GM10266 (cell line): ENCODE measurements at regions not wholly inside any gene's neighbourhood (a gene's known extent, or its start where the extent isn't known, plus 50 kb on each side); places are given as distances from the start of the nearest gene placed in this dataset.

Experiments used
- DNase-seq: peaks from one replicate; pipeline ENCODE4 v3.0.0; 2012; ENCODE audit errors: extremely low spot score
- TF ChIP-seq, protein P1 (sequence below): IDR thresholded peaks from 2 replicates; pipeline ENCODE4 v1.5.1; 2012; ENCODE audit warnings: mild to moderate bottlenecking, low read depth; ENCODE audit not compliant: control insufficient read depth, insufficient read depth; ENCODE audit errors: missing control alignments

DNA sequence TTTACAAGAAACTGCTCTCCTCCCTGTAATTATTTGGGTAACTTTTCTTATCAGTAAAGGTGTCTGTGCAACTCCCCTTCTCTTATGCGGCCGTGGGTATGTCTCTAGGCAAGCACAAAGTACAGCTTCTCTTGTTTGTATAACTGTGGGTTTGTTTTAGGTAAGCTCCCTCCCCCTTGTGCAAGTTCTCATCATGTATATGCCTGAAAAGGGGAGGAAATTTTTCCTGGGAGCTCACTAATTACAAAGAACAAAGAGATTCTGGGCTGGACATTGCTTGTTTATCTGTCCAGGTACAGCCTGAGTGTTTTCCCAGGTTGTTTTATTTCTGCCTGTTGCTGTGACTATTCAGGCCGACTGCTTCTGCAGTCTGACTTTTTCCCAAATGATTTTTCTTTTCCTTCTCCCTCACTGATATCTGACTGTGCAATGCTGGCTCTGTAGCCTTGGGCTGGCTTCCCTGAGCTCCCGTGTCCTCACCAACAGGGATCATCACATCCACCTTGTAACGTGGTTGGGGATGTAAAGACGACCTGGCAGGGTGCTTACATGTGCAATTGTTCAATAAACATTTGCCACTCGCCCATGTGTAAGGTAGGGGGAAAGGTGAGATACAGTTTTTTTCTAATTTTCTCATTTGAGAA, 916.5 kb downstream of the AACS start:
- no peak for DNase-seq
- TF ChIP-seq, protein P1, sequence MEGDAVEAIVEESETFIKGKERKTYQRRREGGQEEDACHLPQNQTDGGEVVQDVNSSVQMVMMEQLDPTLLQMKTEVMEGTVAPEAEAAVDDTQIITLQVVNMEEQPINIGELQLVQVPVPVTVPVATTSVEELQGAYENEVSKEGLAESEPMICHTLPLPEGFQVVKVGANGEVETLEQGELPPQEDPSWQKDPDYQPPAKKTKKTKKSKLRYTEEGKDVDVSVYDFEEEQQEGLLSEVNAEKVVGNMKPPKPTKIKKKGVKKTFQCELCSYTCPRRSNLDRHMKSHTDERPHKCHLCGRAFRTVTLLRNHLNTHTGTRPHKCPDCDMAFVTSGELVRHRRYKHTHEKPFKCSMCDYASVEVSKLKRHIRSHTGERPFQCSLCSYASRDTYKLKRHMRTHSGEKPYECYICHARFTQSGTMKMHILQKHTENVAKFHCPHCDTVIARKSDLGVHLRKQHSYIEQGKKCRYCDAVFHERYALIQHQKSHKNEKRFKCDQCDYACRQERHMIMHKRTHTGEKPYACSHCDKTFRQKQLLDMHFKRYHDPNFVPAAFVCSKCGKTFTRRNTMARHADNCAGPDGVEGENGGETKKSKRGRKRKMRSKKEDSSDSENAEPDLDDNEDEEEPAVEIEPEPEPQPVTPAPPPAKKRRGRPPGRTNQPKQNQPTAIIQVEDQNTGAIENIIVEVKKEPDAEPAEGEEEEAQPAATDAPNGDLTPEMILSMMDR: no peak

DNA sequence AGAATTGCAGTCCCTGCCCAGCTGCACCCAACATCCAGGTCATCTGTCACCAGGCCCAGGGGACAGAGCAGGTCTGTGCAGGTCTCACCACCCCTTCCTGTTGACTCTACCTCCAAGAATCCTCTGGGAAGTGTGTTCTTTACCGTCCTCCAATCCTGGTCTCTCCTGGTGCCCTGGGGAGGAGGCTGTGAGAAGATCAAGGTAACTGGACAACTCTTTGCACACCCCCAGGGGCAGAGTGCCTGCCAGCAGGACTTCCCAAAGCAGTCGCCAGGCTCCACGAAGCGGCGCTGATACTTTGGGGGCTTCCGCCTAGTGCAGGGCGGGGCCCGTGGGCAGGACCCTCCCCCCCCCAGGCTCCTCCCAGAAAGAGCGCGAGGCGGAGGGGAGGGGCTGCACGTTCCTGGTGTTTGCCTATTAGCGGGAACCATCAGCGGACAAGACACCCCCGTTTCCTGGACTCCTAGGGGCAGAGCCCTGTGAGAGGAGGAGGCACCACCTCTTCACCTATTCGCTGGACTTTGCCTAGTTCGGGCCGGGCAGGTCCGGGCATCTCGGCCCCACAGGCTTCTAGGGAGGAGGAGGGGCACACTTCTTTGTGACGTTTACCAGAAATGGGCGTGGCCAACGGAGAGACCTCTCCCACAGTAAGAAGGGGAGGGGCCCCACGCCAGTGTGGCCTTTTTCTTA, 918.0 kb downstream of the AACS start:
- no peak for DNase-seq
- TF ChIP-seq, protein P1: no peak

DNA sequence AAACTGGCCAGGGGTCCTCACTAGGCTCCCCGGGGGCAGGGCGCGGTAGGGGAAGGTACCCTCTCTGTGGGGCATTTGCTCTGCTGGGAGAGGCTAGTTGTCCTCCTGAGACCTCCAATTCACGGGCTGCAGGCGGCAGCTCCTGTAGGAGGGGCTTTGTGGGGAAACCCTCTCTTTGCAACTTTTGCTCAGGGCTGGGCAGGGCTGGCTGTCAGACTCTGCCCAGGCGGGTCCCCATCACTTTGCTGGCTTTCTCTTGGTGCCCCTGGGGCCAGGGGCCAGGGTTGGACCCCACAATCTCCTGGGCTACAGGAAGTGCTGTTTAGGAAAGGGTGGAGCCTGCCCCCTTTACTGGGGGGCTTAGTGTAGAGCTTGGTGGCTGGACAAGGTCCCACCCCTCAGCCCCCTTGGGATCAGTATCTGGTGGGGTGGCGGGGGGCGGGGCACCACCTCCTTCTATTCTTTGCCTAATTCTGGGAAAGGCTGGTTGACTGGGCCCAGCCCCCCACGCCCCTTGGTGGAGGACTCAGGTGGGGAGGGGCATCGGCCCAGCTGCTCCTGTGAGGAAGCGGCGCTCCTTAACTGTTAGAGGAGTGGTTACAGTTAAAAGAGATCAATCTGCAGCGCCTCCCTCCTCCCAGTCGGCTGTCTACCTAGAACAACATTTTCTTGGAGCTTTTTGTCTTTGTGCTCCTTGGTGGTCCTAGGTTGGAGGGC, 918.7 kb downstream of the AACS start:
- TF ChIP-seq, protein P1: no peak
- no peak for DNase-seq

DNA sequence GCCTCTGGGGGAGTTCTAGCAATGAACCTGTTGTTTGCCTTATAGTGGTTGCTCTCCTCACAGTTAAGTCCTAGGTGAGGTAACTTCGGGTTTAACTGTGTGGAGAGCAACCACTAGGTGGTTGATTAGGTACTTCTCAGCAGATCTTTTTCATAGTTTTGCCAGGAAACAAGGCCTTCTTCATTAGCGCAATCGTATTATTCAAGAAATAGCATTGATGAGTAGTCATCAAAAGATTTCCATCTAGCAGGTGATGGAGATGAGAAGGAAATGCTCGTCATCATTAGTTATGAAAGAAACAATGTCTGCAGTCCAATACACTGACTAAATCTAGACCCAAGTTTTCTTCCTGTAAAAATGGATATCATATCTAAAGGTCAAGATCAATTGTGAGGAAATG, 923.3 kb downstream of the AACS start:
- TF ChIP-seq, protein P1: no peak
- DNase-seq: no peak

DNA sequence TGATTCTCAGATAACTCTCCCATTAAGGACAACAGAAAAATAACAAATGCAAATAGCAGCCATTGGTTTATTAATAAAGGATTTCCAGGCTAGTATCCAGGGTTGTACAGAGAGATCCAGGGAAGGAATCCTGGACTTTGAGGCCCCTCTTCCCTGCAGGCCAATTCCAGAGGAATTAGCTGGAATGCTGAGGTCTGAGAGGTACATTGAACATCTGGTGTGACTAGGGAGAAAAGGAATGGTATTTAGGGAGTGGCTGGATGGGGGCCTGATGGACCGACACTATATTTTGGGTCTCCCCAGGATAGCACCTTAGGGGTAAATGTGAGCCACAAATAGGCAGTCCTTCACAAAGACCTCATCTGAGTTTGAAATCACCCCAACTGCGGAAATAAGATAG, 924.5 kb downstream of the AACS start:
- no peak for DNase-seq
- TF ChIP-seq, protein P1: no peak

DNA sequence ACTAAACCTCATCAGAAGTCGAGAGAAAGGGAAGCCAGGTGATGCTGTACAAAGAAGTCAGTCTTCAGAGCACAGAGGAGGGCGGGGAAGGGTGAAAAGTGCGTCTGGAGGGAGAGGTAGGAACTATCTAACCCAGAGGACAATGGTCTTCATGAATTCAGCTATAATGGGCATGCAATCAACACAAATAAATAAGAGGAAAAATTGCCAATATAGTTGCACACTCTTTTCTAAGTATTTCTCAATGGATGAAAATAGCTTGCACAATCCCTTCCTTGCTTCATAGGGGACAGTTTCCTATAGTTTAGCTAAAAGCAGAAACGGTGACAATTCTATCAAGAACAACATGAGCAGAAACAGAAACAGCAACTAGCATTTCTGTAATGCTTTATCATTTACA, 931.2 kb downstream of the AACS start:
- TF ChIP-seq, protein P1: no peak
- no peak for DNase-seq

DNA sequence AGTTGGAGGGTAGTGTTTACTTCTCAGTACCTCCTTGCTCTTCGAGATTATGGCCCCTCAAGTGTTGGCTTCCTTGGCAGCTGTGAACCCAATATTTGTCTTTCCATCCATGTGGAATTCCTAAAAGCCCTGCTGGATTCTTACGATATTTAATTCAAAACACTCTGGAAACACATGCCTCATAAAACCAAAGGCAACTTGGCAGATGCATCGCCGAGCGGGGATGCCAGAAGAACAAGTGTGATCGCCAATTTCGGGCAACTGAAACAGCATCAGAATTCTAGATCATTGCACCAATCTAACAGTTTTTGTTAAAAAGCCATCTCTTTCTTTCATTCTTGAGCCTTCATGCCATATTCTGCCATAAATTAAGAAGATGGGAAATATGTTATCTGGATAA, 934.4 kb downstream of the AACS start:
- no peak for DNase-seq
- TF ChIP-seq, protein P1: no peak
